ENCODE measurements at regions not wholly inside any gene's neighbourhood (a gene's known extent, or its start where the extent isn't known, plus 50 kb on each side); places are given as distances from the start of the nearest gene placed in this dataset.

GRCh38 chr12:90899456-90900182, 55.4 kb downstream of the CCER1 start:
- H3K4me1 ChIP-seq (ENCODE audit: control insufficient read depth in 1 of 2, insufficient read depth in 2 of 2, low read length in 2 of 2): no peaks in the 10 kb centered on the region
- H3K9ac ChIP-seq (ENCODE audit: low read depth in 1 of 2, low read length in 2 of 2): no peak overlapping the region
- H3K27ac ChIP-seq (ENCODE audit: low read depth, low read length): no peak overlapping the region
- H3K27me3 ChIP-seq (ENCODE audit: control insufficient read depth in 1 of 2, insufficient read depth in 2 of 2, low read length in 2 of 2): no peaks in the 10 kb centered on the region
- H3K9me3 ChIP-seq (ENCODE audit: control insufficient read depth in 1 of 2, low read length in 2 of 2): no peaks in the 10 kb centered on the region
- no peaks in the 10 kb centered on the region for H3K36me3 ChIP-seq (ENCODE audit: control insufficient read depth in 1 of 2, insufficient read depth in 2 of 2, low read length in 2 of 2)
- H3K4me3 ChIP-seq (ENCODE audit: low read depth in 1 of 2, low read length in 2 of 2): no peak overlapping the region

GRCh38 chr12:90897986-90898385, 57.0 kb downstream of the CCER1 start:
- H3K27me3 ChIP-seq (ENCODE audit: control insufficient read depth in 1 of 2, insufficient read depth in 2 of 2, low read length in 2 of 2): no peaks in the 10 kb centered on the region
- no peaks in the 10 kb centered on the region for H3K9me3 ChIP-seq (ENCODE audit: control insufficient read depth in 1 of 2, low read length in 2 of 2)

DNA sequence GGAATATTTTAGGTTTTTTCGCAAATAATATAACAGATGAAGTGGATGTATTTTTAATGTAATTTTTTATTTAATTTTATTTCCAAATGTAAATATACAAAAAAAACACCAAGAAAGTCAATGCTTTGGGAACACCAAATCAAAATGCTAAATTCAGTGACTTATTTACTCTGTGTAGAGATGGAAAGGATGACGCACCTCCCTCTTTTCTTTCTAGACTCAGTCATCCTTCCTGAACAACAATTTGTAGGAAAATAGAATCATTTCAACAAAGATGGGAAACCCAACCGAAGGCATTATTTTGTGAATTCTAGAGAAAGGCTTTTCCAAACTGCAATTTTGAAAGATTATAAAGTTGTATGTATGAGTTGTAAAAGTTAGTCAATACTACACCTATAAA, 57.7 kb downstream of the CCER1 start:
- no peaks in the 10 kb centered on the region for H3K4me1 ChIP-seq (ENCODE audit: control insufficient read depth in 1 of 2, insufficient read depth in 2 of 2, low read length in 2 of 2)
- H3K9me3 ChIP-seq (ENCODE audit: control insufficient read depth in 1 of 2, low read length in 2 of 2): no peaks in the 10 kb centered on the region

More at GRCh38 chr12:90897986-90898385, 57.0 kb downstream of the CCER1 start:
- Histone ChIP-seq H3K9ac (ENCODE audit: low read depth in 1 of 2, low read length in 2 of 2) (no peak overlapping the region), H3K36me3 (ENCODE audit: control insufficient read depth in 1 of 2, insufficient read depth in 2 of 2, low read length in 2 of 2) (no peaks in the 10 kb centered on the region), H3K4me1 (ENCODE audit: control insufficient read depth in 1 of 2, insufficient read depth in 2 of 2, low read length in 2 of 2) (no peaks in the 10 kb centered on the region), H3K27ac (ENCODE audit: low read depth, low read length) (no peak overlapping the region), H3K4me3 (ENCODE audit: low read depth in 1 of 2, low read length in 2 of 2) (no peak overlapping the region)

DNA sequence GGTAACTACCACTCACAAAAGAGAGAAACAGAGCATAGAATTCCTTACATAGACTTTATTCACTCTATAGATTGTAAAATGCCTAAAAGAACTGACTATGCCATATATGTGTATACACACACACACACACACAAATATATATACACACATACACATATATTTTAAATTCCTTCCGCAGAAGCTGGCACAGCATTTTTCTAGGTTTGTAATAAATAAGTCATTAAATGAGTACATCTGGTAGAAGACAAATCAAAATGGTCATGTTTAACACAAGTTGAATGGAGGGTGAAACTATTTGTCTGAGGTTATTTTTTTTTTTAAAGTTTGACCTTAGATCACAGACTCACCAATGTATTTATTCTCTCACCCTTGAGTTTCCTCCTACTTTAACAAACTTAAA, 58.2 kb downstream of the CCER1 start:
- Histone ChIP-seq H3K27me3 (ENCODE audit: control insufficient read depth in 1 of 2, insufficient read depth in 2 of 2, low read length in 2 of 2) (no peaks in the 10 kb centered on the region), H3K4me1 (ENCODE audit: control insufficient read depth in 1 of 2, insufficient read depth in 2 of 2, low read length in 2 of 2) (no peaks in the 10 kb centered on the region), H3K36me3 (ENCODE audit: control insufficient read depth in 1 of 2, insufficient read depth in 2 of 2, low read length in 2 of 2) (no peaks in the 10 kb centered on the region), H3K27ac (ENCODE audit: low read depth, low read length) (no peak overlapping the region), H3K4me3 (ENCODE audit: low read depth in 1 of 2, low read length in 2 of 2) (no peak overlapping the region), H3K9ac (ENCODE audit: low read depth in 1 of 2, low read length in 2 of 2) (no peak overlapping the region), H3K9me3 (ENCODE audit: control insufficient read depth in 1 of 2, low read length in 2 of 2) (no peaks in the 10 kb centered on the region)

More for the DNA sequence above, 57.7 kb downstream of the CCER1 start:
- Histone ChIP-seq H3K36me3 (ENCODE audit: control insufficient read depth in 1 of 2, insufficient read depth in 2 of 2, low read length in 2 of 2) (no peaks in the 10 kb centered on the region), H3K27ac (ENCODE audit: low read depth, low read length) (no peak overlapping the region), H3K4me3 (ENCODE audit: low read depth in 1 of 2, low read length in 2 of 2) (no peak overlapping the region), H3K9ac (ENCODE audit: low read depth in 1 of 2, low read length in 2 of 2) (no peak overlapping the region), H3K27me3 (ENCODE audit: control insufficient read depth in 1 of 2, insufficient read depth in 2 of 2, low read length in 2 of 2) (no peaks in the 10 kb centered on the region)

GRCh38 chr12:90896164-90896563, 58.8 kb downstream of the CCER1 start:
- Histone ChIP-seq H3K9ac (ENCODE audit: low read depth in 1 of 2, low read length in 2 of 2) (no peak overlapping the region), H3K27ac (ENCODE audit: low read depth, low read length) (no peak overlapping the region), H3K9me3 (ENCODE audit: control insufficient read depth in 1 of 2, low read length in 2 of 2) (no peaks in the 10 kb centered on the region), H3K36me3 (ENCODE audit: control insufficient read depth in 1 of 2, insufficient read depth in 2 of 2, low read length in 2 of 2) (no peaks in the 10 kb centered on the region), H3K4me1 (ENCODE audit: control insufficient read depth in 1 of 2, insufficient read depth in 2 of 2, low read length in 2 of 2) (no peaks in the 10 kb centered on the region), H3K4me3 (ENCODE audit: low read depth in 1 of 2, low read length in 2 of 2) (no peak overlapping the region), H3K27me3 (ENCODE audit: control insufficient read depth in 1 of 2, insufficient read depth in 2 of 2, low read length in 2 of 2) (no peaks in the 10 kb centered on the region)

GRCh38 chr12:90888316-90888715, 66.7 kb downstream of the CCER1 start:
- Histone ChIP-seq H3K9ac (ENCODE audit: low read depth in 1 of 2, low read length in 2 of 2) (no peak overlapping the region), H3K9me3 (ENCODE audit: control insufficient read depth in 1 of 2, low read length in 2 of 2) (no peaks in the 10 kb centered on the region), H3K4me1 (ENCODE audit: control insufficient read depth in 1 of 2, insufficient read depth in 2 of 2, low read length in 2 of 2) (no peaks in the 10 kb centered on the region), H3K27ac (ENCODE audit: low read depth, low read length) (no peak overlapping the region), H3K4me3 (ENCODE audit: low read depth in 1 of 2, low read length in 2 of 2) (no peak overlapping the region), H3K36me3 (ENCODE audit: control insufficient read depth in 1 of 2, insufficient read depth in 2 of 2, low read length in 2 of 2) (no peaks in the 10 kb centered on the region), H3K27me3 (ENCODE audit: control insufficient read depth in 1 of 2, insufficient read depth in 2 of 2, low read length in 2 of 2) (no peaks in the 10 kb centered on the region)

- Histone ChIP-seq H3K4me3 (ENCODE audit: low read depth in 1 of 2, low read length in 2 of 2) (no peak overlapping the region), H3K27me3 (ENCODE audit: control insufficient read depth in 1 of 2, insufficient read depth in 2 of 2, low read length in 2 of 2) (no peaks in the 10 kb centered on the region), H3K4me1 (ENCODE audit: control insufficient read depth in 1 of 2, insufficient read depth in 2 of 2, low read length in 2 of 2) (no peaks in the 10 kb centered on the region), H3K9ac (ENCODE audit: low read depth in 1 of 2, low read length in 2 of 2) (no peak overlapping the region), H3K9me3 (ENCODE audit: control insufficient read depth in 1 of 2, low read length in 2 of 2) (no peaks in the 10 kb centered on the region), H3K36me3 (ENCODE audit: control insufficient read depth in 1 of 2, insufficient read depth in 2 of 2, low read length in 2 of 2) (no peaks in the 10 kb centered on the region), H3K27ac (ENCODE audit: low read depth, low read length) (no peak overlapping the region)
Observed at GRCh38 chr12:90883456-90883855, 71.5 kb downstream of the CCER1 start.

DNA sequence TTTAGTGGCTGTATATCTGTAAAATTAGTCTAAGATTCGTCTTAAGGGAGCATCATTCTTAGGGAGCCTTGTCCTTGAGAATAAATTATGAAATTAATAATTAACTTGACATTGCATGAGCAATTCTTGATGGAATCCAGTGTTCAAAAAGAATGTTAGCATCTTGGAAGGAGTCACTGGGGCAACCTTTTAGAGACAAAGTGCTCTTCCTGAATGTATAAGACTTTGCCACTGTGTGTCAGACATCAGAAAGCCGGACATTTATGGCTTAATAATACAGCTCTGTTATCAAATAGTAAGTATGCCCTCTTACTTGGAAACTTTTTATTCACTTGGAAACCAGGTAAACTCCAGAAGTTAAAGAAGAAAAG, 83.3 kb downstream of the CCER1 start:
- no peaks in the 10 kb centered on the region for H3K36me3 ChIP-seq (ENCODE audit: control insufficient read depth in 1 of 2, insufficient read depth in 2 of 2, low read length in 2 of 2)
- H3K4me3 ChIP-seq (ENCODE audit: low read depth in 1 of 2, low read length in 2 of 2): no peak overlapping the region
- no peaks in the 10 kb centered on the region for H3K9me3 ChIP-seq (ENCODE audit: control insufficient read depth in 1 of 2, low read length in 2 of 2)
- H3K27me3 ChIP-seq (ENCODE audit: control insufficient read depth in 1 of 2, insufficient read depth in 2 of 2, low read length in 2 of 2): no peaks in the 10 kb centered on the region
- no peak overlapping the region for H3K9ac ChIP-seq (ENCODE audit: low read depth in 1 of 2, low read length in 2 of 2)
- H3K27ac ChIP-seq (ENCODE audit: low read depth, low read length): no peak overlapping the region
- no peaks in the 10 kb centered on the region for H3K4me1 ChIP-seq (ENCODE audit: control insufficient read depth in 1 of 2, insufficient read depth in 2 of 2, low read length in 2 of 2)

DNA sequence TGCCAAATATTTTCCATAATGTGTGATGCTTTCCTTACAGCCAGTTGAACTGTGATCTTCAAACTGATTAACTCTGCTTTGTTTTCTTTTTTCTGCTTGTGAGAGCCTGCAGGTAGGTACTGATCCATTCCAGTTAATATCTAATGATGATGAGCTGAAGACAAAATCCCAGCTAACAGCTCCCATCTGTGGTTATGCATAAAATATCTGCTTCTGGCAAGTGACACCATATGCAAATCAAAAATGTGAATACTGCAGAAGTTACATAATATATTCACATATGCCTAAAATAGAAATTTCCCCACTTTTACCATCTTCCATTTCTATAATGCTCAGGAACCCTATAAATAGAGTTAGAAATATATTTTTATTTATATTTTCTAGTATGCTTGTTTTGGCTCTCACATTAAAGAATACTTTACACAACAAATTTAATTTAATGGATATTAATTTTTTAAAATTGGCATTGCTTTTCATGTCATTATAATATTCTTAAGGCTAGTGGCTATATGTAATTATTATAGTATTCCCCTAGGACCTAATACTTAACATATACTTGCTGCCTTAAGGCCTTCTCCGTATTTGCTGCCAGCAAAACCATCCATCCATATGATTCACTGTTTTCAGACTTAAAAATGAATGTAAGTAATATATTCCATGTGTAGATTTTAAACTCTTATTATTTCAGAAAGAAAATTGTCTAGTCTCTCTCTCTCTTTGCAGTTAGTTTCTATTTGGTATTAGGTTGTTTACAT, 83.8 kb downstream of the CCER1 start:
- H3K4me3 ChIP-seq (ENCODE audit: low read depth in 1 of 2, low read length in 2 of 2): no peak overlapping the region
- H3K9me3 ChIP-seq (ENCODE audit: control insufficient read depth in 1 of 2, low read length in 2 of 2): no peaks in the 10 kb centered on the region
- H3K36me3 ChIP-seq (ENCODE audit: control insufficient read depth in 1 of 2, insufficient read depth in 2 of 2, low read length in 2 of 2): no peaks in the 10 kb centered on the region
- H3K9ac ChIP-seq (ENCODE audit: low read depth in 1 of 2, low read length in 2 of 2): no peak overlapping the region
- no peaks in the 10 kb centered on the region for H3K27me3 ChIP-seq (ENCODE audit: control insufficient read depth in 1 of 2, insufficient read depth in 2 of 2, low read length in 2 of 2)
- H3K4me1 ChIP-seq (ENCODE audit: control insufficient read depth in 1 of 2, insufficient read depth in 2 of 2, low read length in 2 of 2): no peaks in the 10 kb centered on the region
- H3K27ac ChIP-seq (ENCODE audit: low read depth, low read length): no peak overlapping the region

DNA sequence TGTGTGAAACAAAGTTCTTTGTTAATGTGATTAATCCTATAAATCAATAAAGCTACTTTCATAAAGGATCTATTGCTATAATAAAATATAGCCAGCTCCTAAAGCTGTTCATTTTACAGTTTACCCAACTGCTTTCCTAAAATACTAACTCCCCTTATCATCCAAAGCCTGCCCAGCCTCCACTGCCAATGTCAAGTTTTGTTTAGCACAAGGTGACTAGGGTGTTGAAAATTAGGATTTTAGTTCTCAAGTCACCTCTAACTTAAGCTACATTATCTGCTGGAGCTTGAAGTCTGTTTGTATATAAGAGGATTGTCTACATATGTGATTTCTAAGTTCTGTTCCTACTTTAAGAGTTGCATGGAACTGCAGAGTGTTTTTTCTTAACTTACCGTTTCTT, 86.3 kb downstream of the CCER1 start:
- no peaks in the 10 kb centered on the region for H3K9me3 ChIP-seq (ENCODE audit: control insufficient read depth in 1 of 2, low read length in 2 of 2)
- H3K27ac ChIP-seq (ENCODE audit: low read depth, low read length): no peak overlapping the region
- H3K36me3 ChIP-seq (ENCODE audit: control insufficient read depth in 1 of 2, insufficient read depth in 2 of 2, low read length in 2 of 2): no peaks in the 10 kb centered on the region

More for the DNA sequence above, 86.3 kb downstream of the CCER1 start:
- Histone ChIP-seq H3K9ac (ENCODE audit: low read depth in 1 of 2, low read length in 2 of 2) (no peak overlapping the region), H3K4me1 (ENCODE audit: control insufficient read depth in 1 of 2, insufficient read depth in 2 of 2, low read length in 2 of 2) (no peaks in the 10 kb centered on the region), H3K27me3 (ENCODE audit: control insufficient read depth in 1 of 2, insufficient read depth in 2 of 2, low read length in 2 of 2) (no peaks in the 10 kb centered on the region), H3K4me3 (ENCODE audit: low read depth in 1 of 2, low read length in 2 of 2) (no peak overlapping the region)

Measured in duodenal mucosa (tissue), 2 donors.